ENCODE measurements at regions not wholly inside any gene's neighbourhood (a gene's known extent, or its start where the extent isn't known, plus 50 kb on each side); places are given as distances from the start of the nearest gene placed in this dataset.

GRCh38 chr1:164017239-164017638, 541.7 kb upstream of the PBX1 start:
- BruUV-seq (replicated peaks), result no TSS peak
- Histone ChIP-seq H4K20me1 (ENCODE audit: insufficient read depth, low read length) (no peaks in the 10 kb centered on the region), H3K36me3 (ENCODE audit: control insufficient read depth, insufficient read depth, low read length) (no peaks in the 10 kb centered on the region), H3K27ac (ENCODE audit: insufficient read depth, low read length) (no peak overlapping the region), H4K91ac (ENCODE audit: insufficient read depth, low read depth, low read length) (no peak overlapping the region), H3K79me1 (ENCODE audit: low read depth in 1 of 2, low read length in 2 of 2) (no peaks in the 10 kb centered on the region), H3K4me3 (ENCODE audit: insufficient read depth, low read depth, low read length) (no peak overlapping the region), H4K8ac (ENCODE audit: low read depth in 2 of 2, low read length in 2 of 2) (no peak overlapping the region), H3K9me3 (ENCODE audit: control insufficient read depth, insufficient read depth, low read length) (peaks cover 2% of the 10 kb centered on the region; the same call in 1 of the 2 replicates), H3K56ac (ENCODE audit: extremely low read depth, insufficient read depth, low read length) (no peak overlapping the region), H2BK20ac (ENCODE audit: low read depth, low read length) (no peak overlapping the region), H2BK15ac (ENCODE audit: low read depth, low read length) (no peak overlapping the region), H3K18ac (ENCODE audit: low read depth, low read length) (no peak overlapping the region), H2BK5ac (ENCODE audit: low read depth, low read length, poor library complexity, severe bottlenecking) (no peak overlapping the region), H3K23ac (ENCODE audit: low read depth, low read length) (no peak overlapping the region), H3K27me3 (ENCODE audit: control insufficient read depth, insufficient read depth, low read length) (no peaks in the 10 kb centered on the region), H3K4me1 (ENCODE audit: control insufficient read depth, insufficient read depth, low read length) (no peaks in the 10 kb centered on the region), H3K4me2 (ENCODE audit: low read depth, low read length) (no peak overlapping the region), H2BK120ac (ENCODE audit: low read depth, low read length) (no peak overlapping the region), H3K14ac (replicated peaks; ENCODE audit: low read depth, low read length) (no peak overlapping the region), H2AK9ac (replicated peaks; ENCODE audit: low read depth, low read length, poor library complexity) (no peak overlapping the region), H3K9me1 (ENCODE audit: insufficient read depth, low read length) (no peaks in the 10 kb centered on the region), H3K4ac (ENCODE audit: low read depth, low read length) (no peak overlapping the region), H4K5ac (ENCODE audit: low read depth, low read length) (no peak overlapping the region), H2AFZ (replicated peaks; ENCODE audit: low read length, poor library complexity) (no peak overlapping the region), H3K9ac (ENCODE audit: low read depth, low read length) (no peak overlapping the region), H2AK5ac (ENCODE audit: low read depth, low read length) (no peak overlapping the region)
- no peak for DNase-seq
- WGBS, 2 experiments (ENCODE audit: extremely low coverage in 2 of 2, insufficient read length in 1 of 2), result no CpG with 5 or more reads among the region's 1 CpG
- TF ChIP-seq POLR2A (IDR thresholded peaks at IDR 0.05; ENCODE audit: low read depth, low read length), result no peak
- no peak for TF ChIP-seq MAZ (IDR thresholded peaks at IDR 0.05; ENCODE audit: borderline replicate concordance, low read depth, low read length)
- TF ChIP-seq CEBPB (IDR thresholded peaks at IDR 0.05; ENCODE audit: low read depth, low read length), result no peak
- no peak for TF ChIP-seq RAD21 (IDR thresholded peaks at IDR 0.05; ENCODE audit: low read length)
- no peak for TF ChIP-seq MXI1 (IDR thresholded peaks at IDR 0.05; ENCODE audit: borderline replicate concordance, low read depth, low read length)
- no peak for TF ChIP-seq SMC3 (IDR thresholded peaks at IDR 0.05; ENCODE audit: low read depth, low read length)
- TF ChIP-seq FOS (IDR thresholded peaks at IDR 0.05; ENCODE audit: low read depth, low read length), result no peak
- no peak for TF ChIP-seq RFX5 (IDR thresholded peaks at IDR 0.05; ENCODE audit: low read depth, low read length)
- TF ChIP-seq CTCF (conservative IDR thresholded peaks at IDR 0.05; ENCODE audit: low read depth, low read length), result no peak
- no peak for TF ChIP-seq BHLHE40 (IDR thresholded peaks at IDR 0.05; ENCODE audit: low read depth, low read length)
- no peak for TF ChIP-seq RCOR1 (IDR thresholded peaks at IDR 0.05; ENCODE audit: insufficient replicate concordance, low read length)
- TF ChIP-seq USF2 (IDR thresholded peaks at IDR 0.05; ENCODE audit: low read depth, low read length), result no peak
- TF ChIP-seq NFE2L2 (IDR thresholded peaks at IDR 0.05; ENCODE audit: low read depth, low read length), result no peak
- TF ChIP-seq CHD1 (IDR thresholded peaks at IDR 0.05; ENCODE audit: low read depth, low read length), result no peak
- TF ChIP-seq MAFK (IDR thresholded peaks at IDR 0.05; ENCODE audit: low read depth, low read length), result no peak
- no peak for TF ChIP-seq ELK1 (IDR thresholded peaks at IDR 0.05; ENCODE audit: borderline replicate concordance, low read depth, low read length)
- intact Hi-C loops (cut with micrococcal nuclease) (no loop called here), in situ Hi-C loops (cut with MboI; ENCODE audit: low sequenced_read_pairs) (no loop called here), dilution Hi-C loops (cut with HindIII; ENCODE audit: low sequenced_read_pairs, unreplicated experiment) (no loop called here)
- POLR2A ChIA-PET (ENCODE audit: unreplicated experiment), result no interaction called here
- no peak for ATAC-seq (ENCODE audit: low read depth)
- CTCF ChIA-PET, result no interaction called here

Measured in IMR-90 (cell line).